HEK293 (cell line): ENCODE measurements at regions not wholly inside any gene's neighbourhood (a gene's known extent, or its start where the extent isn't known, plus 50 kb on each side); places are given as distances from the start of the nearest gene placed in this dataset.

Source experiments
- CTCF ChIA-PET: fragments of 350-600 bp; formaldehyde crosslinking; extraction: SDS; loops from one replicate; lab custom pipeline; 2021; ENCODE audit warnings: antibody characterized with exemption; lab: Yijun Ruan, JAX
- POLR2A ChIA-PET: fragments of 300-600 bp; formaldehyde crosslinking; extraction: SDS; loops from one replicate; lab custom pipeline; 2020; ENCODE audit warnings: antibody characterized with exemption, inconsistent platforms; lab: Yijun Ruan, JAX
- H3K27ac ChIP-seq: fragments of 200-500 bp; sonication (Bioruptor generic); 2 replicates; pipeline ENCODE4 v1.5.1; 2014; ENCODE audit warnings: low read depth, low read length, control low read depth, inconsistent platforms; ENCODE audit errors: extremely low read depth
- H3K36me3 ChIP-seq, 2 experiments: fragments of 200-500 bp in 1 of 2; sonication (Bioruptor generic) in 1 of 2; 1 replicate in 1 of 2; 2 replicates in 1 of 2; pipeline ENCODE4 v1.5.1; 2014 to 2017; ENCODE audit warnings: inconsistent platforms in 2 of 2, low read length in 2 of 2; ENCODE audit not compliant: control insufficient read depth in 2 of 2, insufficient read depth in 1 of 2
- H3K4me1 ChIP-seq: fragments of 200-500 bp; sonication (Bioruptor generic); 2 replicates; pipeline ENCODE4 v1.5.1; 2014; ENCODE audit warnings: mild to moderate bottlenecking, low read length, inconsistent platforms; ENCODE audit not compliant: control insufficient read depth, insufficient read depth
- H3K4me3 ChIP-seq: 2 replicates; pipeline ENCODE4 v1.5.1; 2011; ENCODE audit warnings: low read depth, mild to moderate bottlenecking, control low read depth, low read length, moderate library complexity
- H3K9me3 ChIP-seq: fragments of 200-500 bp; sonication (Bioruptor generic); 2 replicates; pipeline ENCODE4 v1.5.1; 2014; ENCODE audit warnings: low read depth, low read length, inconsistent platforms; ENCODE audit not compliant: control insufficient read depth, insufficient read depth
- HIC1 ChIP-seq: fragments of 450-650 bp; formaldehyde crosslinking; IDR thresholded peaks from 2 replicates; pipeline ENCODE4 v1.5.1; 2016; ENCODE audit warnings: missing biosample characterization, missing genetic modification characterization
- KLF9 ChIP-seq: fragments of 450-650 bp; formaldehyde crosslinking; IDR thresholded peaks from 2 replicates; pipeline ENCODE4 v1.5.1; 2016; ENCODE audit warnings: missing biosample characterization, missing genetic modification characterization, low read depth
- MYNN ChIP-seq: fragments of 450-650 bp; formaldehyde crosslinking; IDR thresholded peaks from 2 replicates; pipeline ENCODE4 v1.5.1; 2016; ENCODE audit warnings: missing biosample characterization, missing genetic modification characterization, borderline replicate concordance
- REST ChIP-seq: fragments of 450-650 bp; formaldehyde crosslinking; IDR thresholded peaks from 2 replicates; pipeline ENCODE4 v1.5.1; 2016; ENCODE audit warnings: missing biosample characterization, missing genetic modification characterization
- SALL2 ChIP-seq: fragments of 450-650 bp; formaldehyde crosslinking; IDR thresholded peaks from 2 replicates; pipeline ENCODE4 v1.5.0; 2017; ENCODE audit warnings: missing biosample characterization, mild to moderate bottlenecking, missing genetic modification characterization, borderline replicate concordance
- ZBTB17 ChIP-seq: fragments of 450-650 bp; formaldehyde crosslinking; IDR thresholded peaks from 2 replicates; pipeline ENCODE4 v1.5.1; 2016; ENCODE audit warnings: missing biosample characterization, missing genetic modification characterization
- ZBTB8A ChIP-seq: fragments of 450-650 bp; formaldehyde crosslinking; IDR thresholded peaks from 2 replicates; pipeline ENCODE4 v1.5.1; 2016; ENCODE audit warnings: missing biosample characterization, missing genetic modification characterization
- ZIC2 ChIP-seq: fragments of 450-650 bp; formaldehyde crosslinking; IDR thresholded peaks from 2 replicates; pipeline ENCODE4 v1.5.1; 2016; ENCODE audit warnings: missing biosample characterization, missing genetic modification characterization
- ZNF10 ChIP-seq: fragments of 450-650 bp; formaldehyde crosslinking; IDR thresholded peaks from 2 replicates; pipeline ENCODE4 v1.5.1; 2017; ENCODE audit warnings: missing biosample characterization, missing genetic modification characterization
- ZNF112 ChIP-seq: fragments of 450-650 bp; formaldehyde crosslinking; IDR thresholded peaks from 2 replicates; pipeline ENCODE4 v1.5.0; 2017; ENCODE audit warnings: missing biosample characterization, missing genetic modification characterization
- ZNF140 ChIP-seq: fragments of 450-650 bp; formaldehyde crosslinking; IDR thresholded peaks from 2 replicates; pipeline ENCODE4 v1.5.1; 2016; ENCODE audit warnings: missing biosample characterization, missing genetic modification characterization
- ZNF146 ChIP-seq: fragments of 450-650 bp; formaldehyde crosslinking; IDR thresholded peaks from 2 replicates; pipeline ENCODE4 v1.5.1; 2016; ENCODE audit warnings: missing biosample characterization, missing genetic modification characterization
- ZNF148 ChIP-seq: fragments of 450-650 bp; formaldehyde crosslinking; IDR thresholded peaks from 2 replicates; pipeline ENCODE4 v1.5.0; 2017; ENCODE audit warnings: missing biosample characterization, missing genetic modification characterization, borderline replicate concordance
- ZNF239 ChIP-seq: fragments of 450-650 bp; formaldehyde crosslinking; IDR thresholded peaks from 2 replicates; pipeline ENCODE4 v1.5.1; 2016; ENCODE audit warnings: missing biosample characterization, missing genetic modification characterization
- ZNF266 ChIP-seq: fragments of 450-650 bp; formaldehyde crosslinking; IDR thresholded peaks from 2 replicates; pipeline ENCODE4 v1.5.1; 2016; ENCODE audit warnings: missing biosample characterization, missing genetic modification characterization, low read depth
- ZNF391 ChIP-seq: fragments of 450-650 bp; formaldehyde crosslinking; IDR thresholded peaks from 2 replicates; pipeline ENCODE4 v1.5.1; 2016; ENCODE audit warnings: low read depth, missing biosample characterization, missing genetic modification characterization, borderline replicate concordance
- ZNF426 ChIP-seq: fragments of 450-650 bp; formaldehyde crosslinking; IDR thresholded peaks from 2 replicates; pipeline ENCODE4 v1.5.1; 2017; ENCODE audit warnings: missing biosample characterization, missing genetic modification characterization, mild to moderate bottlenecking, inconsistent platforms, moderate library complexity
- ZNF544 ChIP-seq: fragments of 450-650 bp; formaldehyde crosslinking; IDR thresholded peaks from 2 replicates; pipeline ENCODE4 v1.5.0; 2017; ENCODE audit warnings: missing biosample characterization, missing genetic modification characterization
- ZNF660 ChIP-seq: fragments of 450-650 bp; IDR thresholded peaks from 2 replicates; pipeline ENCODE4 v1.5.1; 2018; ENCODE audit warnings: missing biosample characterization, mild to moderate bottlenecking, missing genetic modification characterization
- ZNF701 ChIP-seq: fragments of 450-650 bp; formaldehyde crosslinking; IDR thresholded peaks from 2 replicates; pipeline ENCODE4 v1.5.1; 2016; ENCODE audit warnings: missing biosample characterization, missing genetic modification characterization

- no peak overlapping the region for H3K4me3 ChIP-seq
- H3K36me3 ChIP-seq, result no peaks in the 10 kb centered on the region
- no peaks in the 10 kb centered on the region for H3K9me3 ChIP-seq
- H3K27ac ChIP-seq, result no peak overlapping the region
- no peaks in the 10 kb centered on the region for H3K4me1 ChIP-seq
- ChIA-PET CTCF (interaction anchor here (0.7 kb wide), 1 partner anchor 20 kb away, joined by 4 read pairs; no protein-coding TSS in a partner anchor), POLR2A (no interaction called here)
- no peak for TF ChIP-seq ZNF10
- TF ChIP-seq ZNF391 (tag by site-specific recombination), result no peak
- no peak for TF ChIP-seq ZNF239 (tag by site-specific recombination)
- no peak for TF ChIP-seq ZNF544 (tag by site-specific recombination)
- no peak for TF ChIP-seq ZNF140
- no peak for TF ChIP-seq SALL2 (tag by site-specific recombination)
- no peak for TF ChIP-seq ZNF701 (tag by site-specific recombination)
- no peak for TF ChIP-seq ZBTB17 (tag by site-specific recombination)
- TF ChIP-seq ZNF660, result no peak
- TF ChIP-seq ZNF266 (tag by site-specific recombination), result no peak
- TF ChIP-seq REST (tag by site-specific recombination), result no peak
- no peak for TF ChIP-seq ZNF426 (tag by site-specific recombination)
- TF ChIP-seq ZNF148 (tag by site-specific recombination), result no peak
- TF ChIP-seq ZNF112 (tag by site-specific recombination), result no peak
- TF ChIP-seq MYNN (tag by site-specific recombination), result no peak
- no peak for TF ChIP-seq KLF9 (tag by site-specific recombination)
- no peak for TF ChIP-seq HIC1 (tag by site-specific recombination)
- no peak for TF ChIP-seq ZBTB8A (tag by site-specific recombination)
- no peak for TF ChIP-seq ZNF146 (tag by site-specific recombination)
- no peak for TF ChIP-seq ZIC2 (tag by site-specific recombination)
These were observed 147.7 kb downstream of the BARX1 start for GRCh38 chr9:93807166-93808074.
